Endothelial cell of umbilical vein (primary cell): ENCODE measurements at regions not wholly inside any gene's neighbourhood (a gene's known extent, or its start where the extent isn't known, plus 50 kb on each side); places are given as distances from the start of the nearest gene placed in this dataset.

Source experiments
- BruUV-seq: library from RNA; stranded (reverse); fragments of 400-500 nt; replicated peaks from 2 replicates; lab custom pipeline; 2021; lab: Mats Ljungman, UMichigan
- CTCF ChIA-PET: fragments of 300-600, 350-600 bp; sonication (Branson Sonifier 250); formaldehyde crosslinking; loops from one replicate; lab custom pipeline; 2021; ENCODE audit warnings: antibody characterized with exemption, inconsistent platforms; lab: Charles Lee
- POLR2A ChIA-PET: fragments of 300-600, 350-600 bp; sonication (Branson Sonifier 250); formaldehyde crosslinking; loops from one replicate; lab custom pipeline; 2021; ENCODE audit warnings: antibody characterized with exemption, inconsistent platforms; lab: Charles Lee
- DNase-seq: peaks from one replicate; pipeline ENCODE4 v3.0.0-alpha.2; 2011; ENCODE audit warnings: low read depth, low spot score
- FAIRE-seq: peaks from 2 replicates; lab custom pipeline; 2011; peaks lifted over from hg19 to GRCh38; lab: Jason Lieb, UNC
- H2AFZ ChIP-seq: 2 replicates; pipeline ENCODE4 v1.6.0; 2012; ENCODE audit warnings: low read depth, low read length, control low read depth, inconsistent platforms
- H3K27ac ChIP-seq: 2 replicates; pipeline ENCODE4 v1.5.1; 2011; ENCODE audit warnings: low read depth, mild to moderate bottlenecking, control low read depth, low read length, moderate library complexity; ENCODE audit not compliant: insufficient read depth
- H3K27me3 ChIP-seq, 2 experiments: 2 replicates each; pipeline versions ENCODE4 v1.6.0 to v1.6.1; 2011; ENCODE audit warnings: low read length in 2 of 2, mixed read lengths in 1 of 2; ENCODE audit not compliant: control insufficient read depth in 2 of 2, insufficient read depth in 2 of 2
- H3K36me3 ChIP-seq, 2 experiments: 2 replicates in 1 of 2; 3 replicates in 1 of 2; pipeline ENCODE4 v1.5.1; 2011; ENCODE audit warnings: low read length in 2 of 2, mild to moderate bottlenecking in 1 of 2, moderate library complexity in 1 of 2; ENCODE audit not compliant: control insufficient read depth in 2 of 2, insufficient read depth in 2 of 2; ENCODE audit errors: extremely low read depth in 1 of 2
- H3K4me1 ChIP-seq: 3 replicates; pipeline ENCODE4 v1.5.1; 2011; ENCODE audit warnings: mild to moderate bottlenecking, low read length; ENCODE audit not compliant: control insufficient read depth, insufficient read depth; ENCODE audit errors: extremely low read depth
- H3K4me2 ChIP-seq: 2 replicates; pipeline ENCODE4 v1.6.1; 2011; ENCODE audit warnings: low read length, control low read depth, mixed read lengths; ENCODE audit not compliant: insufficient read depth
- H3K4me3 ChIP-seq, 3 experiments: fragments of 200-600 bp in 1 of 3; sonication (generic), shearing (Covaris generic) in 1 of 3; replicated peaks in 1 of 3; 2 replicates each; pipeline ENCODE4 v1.5.1; 2011 to 2016; ENCODE audit warnings: control low read depth in 3 of 3, low read length in 3 of 3, mild to moderate bottlenecking in 2 of 3, inconsistent platforms in 1 of 3, low read depth in 1 of 3, moderate library complexity in 1 of 3; ENCODE audit not compliant: insufficient read depth in 1 of 3
- H3K79me2 ChIP-seq: 2 replicates; pipeline ENCODE4 v1.6.0; 2012; ENCODE audit warnings: low read length, inconsistent platforms; ENCODE audit not compliant: control insufficient read depth, insufficient read depth
- H3K9ac ChIP-seq: replicated peaks from 2 replicates; pipeline ENCODE3; 2011; ENCODE audit warnings: low read length, control low read depth; ENCODE audit not compliant: insufficient read depth; ENCODE audit errors: extremely low read depth
- H3K9me1 ChIP-seq: replicated peaks from 3 replicates; pipeline ENCODE4 v1.6.0; 2011; ENCODE audit warnings: mild to moderate bottlenecking, low read length; ENCODE audit not compliant: control insufficient read depth, insufficient read depth; ENCODE audit errors: extremely low read depth
- H3K9me3 ChIP-seq: replicated peaks from 2 replicates; pipeline ENCODE4 v1.5.1; 2012; ENCODE audit warnings: low read length, inconsistent platforms; ENCODE audit not compliant: control insufficient read depth, insufficient read depth
- H4K20me1 ChIP-seq: replicated peaks from 2 replicates; pipeline ENCODE3; 2011; ENCODE audit warnings: mild to moderate bottlenecking, low read length; ENCODE audit not compliant: control insufficient read depth, insufficient read depth; ENCODE audit errors: extremely low read depth
- GATA2 ChIP-seq: IDR thresholded peaks from 2 replicates; pipeline ENCODE4 v1.7.0; 2011; ENCODE audit warnings: low read depth, mild to moderate bottlenecking, moderate library complexity, mixed read lengths, low read length; ENCODE audit not compliant: insufficient read length, insufficient read depth
- JUN ChIP-seq: IDR thresholded peaks from 2 replicates; pipeline ENCODE4 v1.6.1; 2011; ENCODE audit warnings: borderline replicate concordance, low read depth; ENCODE audit not compliant: insufficient read length, insufficient read depth
- MYC ChIP-seq: IDR thresholded peaks from one replicate; pipeline ENCODE4 v1.6.1; 2011; ENCODE audit warnings: mild to moderate bottlenecking, low read depth, low read length
- POLR2A ChIP-seq: IDR thresholded peaks from 2 replicates; pipeline ENCODE4 v1.6.1; 2012; ENCODE audit warnings: low read depth, mild to moderate bottlenecking, control low read depth, low read length
- dilution Hi-C: fragments of 300-500 bp; cut with MboI; formaldehyde crosslinking; loops from one replicate; pipeline ENCODE4 v1.15.0; 2019; ENCODE audit warnings: low sequenced_read_pairs; ENCODE audit not compliant: extremely low pct_ligation_motif_present
- intact Hi-C: fragments of 100-400 bp; cut with micrococcal nuclease; formaldehyde crosslinking; loops from one replicate; pipeline ENCODE4 v1.10.0; 2022
- TF ChIP-seq, protein P1 (sequence below): IDR thresholded peaks from 2 replicates; pipeline ENCODE4 v1.6.1; 2011; ENCODE audit not compliant: insufficient read depth, insufficient read length

GRCh38 chr3:94305835-94306611, 243.2 kb downstream of the NSUN3 start:
- Histone ChIP-seq H3K4me1 (no peaks in the 10 kb centered on the region), H3K79me2 (no peaks in the 10 kb centered on the region), H3K9ac (no peak overlapping the region), H3K27ac (no peak overlapping the region), H2AFZ (no peak overlapping the region), H3K27me3 (no peaks in the 10 kb centered on the region), H3K9me1 (no peaks in the 10 kb centered on the region), H3K4me2 (no peak overlapping the region), H4K20me1 (no peaks in the 10 kb centered on the region), H3K36me3 (no peaks in the 10 kb centered on the region), H3K9me3 (no peaks in the 10 kb centered on the region), H3K4me3 (no peak overlapping the region)
- ChIA-PET POLR2A (no interaction called here), CTCF (interaction anchor here (0.6 kb wide), 1 partner anchor 100 kb away, joined by 3 read pairs; no protein-coding TSS in a partner anchor)
- TF ChIP-seq JUN (no peak), MYC (no peak), POLR2A (no peak)
- BruUV-seq, result no TSS peak
- intact Hi-C loops (no loop called here), dilution Hi-C loops (no loop called here)
- FAIRE-seq, result no peak
- DNase-seq, result no peak

GRCh38 chr3:94307588-94307987, 244.7 kb downstream of the NSUN3 start:
- no peak overlapping the region for H2AFZ ChIP-seq
- H3K4me1 ChIP-seq, result no peaks in the 10 kb centered on the region
- H3K27ac ChIP-seq, result no peak overlapping the region
- no peak overlapping the region for H3K4me2 ChIP-seq
- ChIA-PET CTCF (no interaction called here), POLR2A (no interaction called here)
- H3K9me3 ChIP-seq, result no peaks in the 10 kb centered on the region
- TF ChIP-seq MYC, result no peak
- no peak for TF ChIP-seq JUN
- no peak for TF ChIP-seq GATA2
- TF ChIP-seq, protein P1, sequence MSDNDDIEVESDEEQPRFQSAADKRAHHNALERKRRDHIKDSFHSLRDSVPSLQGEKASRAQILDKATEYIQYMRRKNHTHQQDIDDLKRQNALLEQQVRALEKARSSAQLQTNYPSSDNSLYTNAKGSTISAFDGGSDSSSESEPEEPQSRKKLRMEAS, result no peak
- dilution Hi-C loops (no loop called here), intact Hi-C loops (no loop called here)
- FAIRE-seq (no peak), DNase-seq (no peak)
- no TSS peak for BruUV-seq
- H3K9ac ChIP-seq, result no peak overlapping the region
- no peaks in the 10 kb centered on the region for H4K20me1 ChIP-seq
- H3K79me2 ChIP-seq, result no peaks in the 10 kb centered on the region
- no peaks in the 10 kb centered on the region for H3K36me3 ChIP-seq
- H3K9me1 ChIP-seq, result no peaks in the 10 kb centered on the region
- H3K4me3 ChIP-seq, result no peak overlapping the region
- H3K27me3 ChIP-seq, result no peaks in the 10 kb centered on the region
